HG03139 (cell line): ENCODE measurements at regions not wholly inside any gene's neighbourhood (a gene's known extent, or its start where the extent isn't known, plus 50 kb on each side); places are given as distances from the start of the nearest gene placed in this dataset.
"Not testable (repeated sequence)": the region's sequence is repeated elsewhere in the genome, so short reads cannot be mapped to it uniquely, and the experiment has no call there.

Experiments used
- ATAC-seq: cut with Tn5 transposase; IDR thresholded peaks from one replicate; pipeline ENCODE4 v1.9.1; 2021; ENCODE audit not compliant: unreplicated experiment

- no peak for ATAC-seq
Measured at GRCh38 chr13:111491659-111492058, 171.2 kb downstream of the TEX29 start.

GRCh38 chr13:111492341-111492950 lies 172.0 kb downstream of the TEX29 start:
- ATAC-seq, result no peak

DNA sequence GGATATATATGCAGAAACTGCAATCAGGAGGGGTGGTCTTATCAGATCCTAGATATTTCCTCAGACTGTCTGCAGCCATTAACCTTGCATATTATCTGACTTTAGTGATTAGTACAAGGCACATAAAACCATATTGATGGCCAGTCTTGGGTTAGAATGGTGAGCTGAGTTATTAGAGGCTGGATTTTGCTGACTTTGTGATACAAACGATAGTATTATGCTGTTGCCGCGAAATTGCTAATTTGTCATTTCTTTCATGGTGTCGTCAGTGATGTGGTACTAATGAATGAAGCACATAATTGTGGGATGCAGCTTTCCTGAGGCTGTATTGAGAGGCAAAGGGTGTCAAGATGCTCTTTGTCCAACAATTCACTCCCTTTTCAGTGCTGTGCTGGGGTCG lies 172.5 kb downstream of the TEX29 start:
- no peak for ATAC-seq

GRCh38 chr13:111493468-111493867 lies 173.0 kb downstream of the TEX29 start:
- ATAC-seq, result no peak

- no peak for ATAC-seq
Measured at GRCh38 chr13:111494641-111495040, 174.2 kb downstream of the TEX29 start.

DNA sequence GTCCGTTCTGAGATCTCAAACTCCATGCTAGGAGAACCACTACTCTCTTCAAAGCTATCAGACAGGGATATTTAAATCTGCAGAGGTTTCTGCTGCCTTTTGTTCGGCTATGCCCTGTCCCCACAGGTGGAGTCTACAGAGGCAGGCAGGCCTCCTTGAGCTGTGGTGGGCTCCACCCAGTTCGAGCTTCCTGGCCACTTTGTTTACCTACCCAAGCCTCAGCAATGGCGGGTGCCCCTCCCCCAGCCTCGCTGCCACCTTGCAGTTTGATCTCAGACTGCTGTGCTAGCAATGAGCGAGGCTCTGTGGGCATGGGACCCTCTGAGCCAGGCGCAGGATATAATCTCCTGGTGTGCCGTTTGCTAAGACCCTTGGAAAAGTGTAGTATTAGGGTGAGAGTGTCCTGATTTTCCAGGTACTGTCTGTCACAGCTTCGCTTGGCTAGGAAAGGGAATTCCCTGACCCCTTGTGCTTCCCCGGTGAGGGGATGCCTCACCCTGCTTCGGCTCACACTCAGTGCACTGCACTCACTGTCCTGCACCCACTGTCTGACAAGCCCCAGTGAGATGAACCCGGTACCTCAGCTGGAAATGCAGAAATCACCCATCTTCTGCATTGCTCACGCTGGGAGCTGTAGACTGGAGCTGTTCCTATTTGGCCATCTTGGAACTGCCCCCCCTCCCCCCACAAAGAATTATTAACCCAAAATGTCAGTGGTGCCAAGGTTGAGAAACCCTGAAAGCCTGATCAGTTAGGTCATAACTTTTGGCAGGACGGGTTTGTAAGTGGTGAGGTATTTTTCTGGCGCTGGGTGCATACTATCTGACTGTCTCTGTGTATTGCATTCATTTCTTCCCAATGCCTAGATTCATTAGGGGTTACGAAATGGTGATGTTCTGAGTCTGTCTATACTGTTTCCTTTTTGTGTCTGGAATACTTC lies 181.4 kb downstream of the TEX29 start:
- ATAC-seq, result not testable (repeated sequence)

DNA sequence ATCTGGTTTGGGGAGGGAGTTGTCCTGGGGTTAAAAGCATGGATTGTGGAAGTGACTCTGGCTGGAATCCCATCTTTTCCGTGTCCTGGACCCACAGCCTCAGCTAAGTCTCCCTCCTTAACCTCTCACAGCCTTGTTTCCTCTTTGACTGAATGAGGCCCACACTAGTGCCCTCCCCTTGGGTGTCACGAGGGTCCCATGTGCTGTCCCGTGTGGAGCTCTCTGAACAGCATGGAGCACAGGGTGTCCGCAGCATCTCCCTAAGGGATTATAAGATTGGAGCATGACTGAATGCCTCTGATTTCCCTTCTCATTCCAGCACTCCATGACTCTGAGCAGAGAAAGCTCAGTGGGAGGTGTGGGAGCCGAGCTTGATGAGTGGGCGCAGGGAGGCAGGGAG lies 182.5 kb downstream of the TEX29 start:
- no peak for ATAC-seq

DNA sequence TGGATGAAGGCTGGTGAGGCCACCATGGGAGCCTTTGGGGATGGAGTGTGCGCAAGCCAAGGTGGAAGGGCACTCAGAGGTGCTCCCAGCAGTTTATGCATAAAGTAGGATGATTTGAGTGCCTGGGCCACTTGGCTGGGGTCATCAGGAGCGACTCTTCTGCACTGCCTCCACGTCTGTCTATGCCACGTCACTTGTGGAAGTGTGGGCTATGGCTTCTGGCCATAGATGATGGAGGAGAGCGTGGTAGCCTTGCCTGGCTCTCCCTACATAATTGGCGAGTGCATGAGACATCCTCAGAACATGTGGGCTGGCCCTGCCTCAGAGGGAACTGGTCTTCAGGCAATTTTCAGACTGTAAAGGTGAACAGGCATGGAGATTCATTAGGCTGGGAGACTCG lies 182.9 kb downstream of the TEX29 start:
- ATAC-seq, result no peak

DNA sequence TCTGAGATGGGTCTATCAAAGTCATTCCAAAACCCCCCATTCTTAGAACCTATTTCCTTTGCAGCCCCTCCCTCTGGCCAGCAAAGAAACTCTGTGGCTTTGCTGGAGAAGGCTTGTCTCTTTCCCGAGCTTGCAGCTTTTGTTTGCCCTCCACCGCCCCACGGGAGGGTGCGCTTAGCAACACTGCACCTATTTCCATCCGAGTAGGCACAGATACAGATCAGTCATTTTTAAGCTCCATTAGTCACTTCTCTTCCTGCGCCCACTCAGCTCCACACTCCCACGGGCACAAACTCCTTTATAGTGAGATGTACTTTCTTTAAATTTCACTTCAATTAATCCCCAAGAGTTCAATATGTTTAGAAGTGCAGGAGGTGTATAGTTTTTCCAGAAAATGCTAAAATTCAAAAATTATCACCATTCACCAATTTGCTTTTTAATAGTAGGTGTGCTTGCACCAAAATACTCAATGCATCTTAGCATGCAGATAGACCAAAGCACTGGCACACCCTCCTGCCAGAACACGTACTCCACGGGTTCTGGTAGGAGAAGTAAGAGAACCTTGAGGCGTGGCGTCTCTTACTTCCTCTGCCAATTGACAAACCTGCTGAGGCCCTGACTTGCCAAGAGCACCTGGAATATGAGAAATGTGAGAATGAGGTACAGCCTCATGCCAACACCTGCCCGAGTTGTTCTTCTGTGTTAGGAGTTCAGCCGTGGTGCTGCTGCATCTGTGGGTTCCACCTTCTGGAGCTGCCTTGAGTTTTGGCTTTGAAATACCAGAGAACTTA lies 183.7 kb downstream of the TEX29 start:
- no peak for ATAC-seq

GRCh38 chr13:111505175-111505777 lies 184.8 kb downstream of the TEX29 start:
- no peak for ATAC-seq

GRCh38 chr13:111506125-111506524 lies 185.7 kb downstream of the TEX29 start:
- no peak for ATAC-seq

GRCh38 chr13:111506621-111507020 lies 186.2 kb downstream of the TEX29 start:
- no peak for ATAC-seq

GRCh38 chr13:111508164-111508870 lies 187.9 kb downstream of the TEX29 start:
- no peak for ATAC-seq

DNA sequence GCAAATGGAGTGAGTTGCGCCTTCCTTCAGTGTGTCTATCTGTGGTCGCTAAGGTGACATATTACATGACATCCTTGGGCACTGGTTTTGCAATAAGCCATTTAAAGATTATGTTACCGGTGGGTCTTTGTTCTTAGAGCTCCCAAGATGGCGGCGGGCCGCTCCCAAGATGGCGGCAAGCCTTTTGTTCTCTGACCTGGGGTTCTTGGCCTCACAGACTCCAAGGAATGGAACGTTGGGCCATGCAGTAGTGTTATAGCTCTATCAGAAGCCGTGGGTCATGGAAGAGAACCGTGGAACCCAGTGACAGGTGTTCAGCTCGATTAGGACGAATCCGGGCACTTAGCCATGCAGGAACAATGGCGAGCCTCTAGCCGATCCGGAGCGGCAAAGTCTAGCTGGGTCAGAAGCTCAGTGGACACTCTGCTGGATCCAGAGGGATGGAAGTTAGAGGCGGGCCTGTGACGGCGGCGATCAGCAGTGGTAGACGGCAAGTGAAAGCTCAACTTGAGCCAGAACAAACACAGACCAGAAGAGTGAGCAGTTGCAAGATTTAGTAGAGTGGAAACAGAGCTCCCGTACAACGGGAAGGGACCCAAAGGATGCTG lies 188.6 kb downstream of the TEX29 start:
- no peak for ATAC-seq

DNA sequence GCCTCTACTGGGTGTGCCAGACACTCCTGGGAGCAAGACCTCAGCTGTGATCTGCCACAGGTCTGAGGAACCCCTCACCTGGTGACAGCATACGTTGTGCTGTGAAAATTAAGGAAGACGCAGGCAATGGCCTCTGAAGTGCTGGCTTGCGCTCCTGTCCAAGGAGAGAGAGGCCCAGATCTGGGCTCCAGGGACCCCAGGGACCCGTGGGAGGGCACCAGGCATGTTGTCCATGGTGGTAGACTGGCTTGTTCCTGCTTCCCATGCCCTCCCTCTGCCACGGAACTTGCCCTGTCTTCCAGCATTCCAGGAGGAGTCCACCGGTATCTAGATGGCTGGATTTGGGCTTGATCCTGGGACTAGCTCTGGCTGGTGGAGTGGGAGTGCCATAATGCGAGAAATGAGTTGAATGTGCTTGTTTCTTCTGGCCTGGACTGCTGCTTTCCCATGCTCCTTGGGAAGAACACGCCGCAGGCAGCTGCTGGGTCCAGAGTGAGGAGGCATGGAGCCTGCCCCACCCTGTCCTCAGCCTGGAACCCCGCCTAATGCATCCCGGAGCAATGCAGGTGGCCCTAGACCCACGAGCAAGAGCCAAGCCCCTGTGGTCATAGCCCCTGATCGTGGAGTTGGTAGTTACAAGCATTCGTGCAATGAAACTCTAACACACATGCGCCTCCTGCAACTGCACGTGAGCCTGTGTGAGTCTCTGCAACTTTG lies 190.2 kb downstream of the TEX29 start:
- no peak for ATAC-seq

DNA sequence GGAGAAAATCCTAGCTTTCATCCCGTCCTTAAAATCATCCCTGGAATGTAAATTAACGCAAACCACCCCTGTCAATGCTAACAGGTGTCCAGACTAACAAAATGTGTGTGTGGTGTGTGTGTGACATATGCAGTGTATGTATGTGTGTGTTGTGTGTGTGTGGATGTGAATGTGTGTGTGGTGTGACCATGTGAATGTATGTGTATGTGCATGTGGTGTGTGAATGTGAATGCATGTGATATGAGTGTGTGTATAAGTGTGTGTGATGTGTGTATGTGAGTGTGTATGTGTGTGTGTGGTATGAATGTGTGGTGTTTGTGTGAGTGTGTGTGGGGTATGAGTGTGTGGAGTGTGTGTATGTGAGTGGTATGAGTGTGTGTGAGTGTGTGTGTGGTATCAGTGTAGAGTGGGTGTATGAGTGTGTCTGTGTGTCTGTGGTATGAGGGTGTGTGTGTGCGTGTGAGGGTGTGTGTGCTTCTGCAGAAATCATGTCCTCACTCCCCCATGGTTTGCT lies 190.8 kb downstream of the TEX29 start:
- no peak for ATAC-seq

DNA sequence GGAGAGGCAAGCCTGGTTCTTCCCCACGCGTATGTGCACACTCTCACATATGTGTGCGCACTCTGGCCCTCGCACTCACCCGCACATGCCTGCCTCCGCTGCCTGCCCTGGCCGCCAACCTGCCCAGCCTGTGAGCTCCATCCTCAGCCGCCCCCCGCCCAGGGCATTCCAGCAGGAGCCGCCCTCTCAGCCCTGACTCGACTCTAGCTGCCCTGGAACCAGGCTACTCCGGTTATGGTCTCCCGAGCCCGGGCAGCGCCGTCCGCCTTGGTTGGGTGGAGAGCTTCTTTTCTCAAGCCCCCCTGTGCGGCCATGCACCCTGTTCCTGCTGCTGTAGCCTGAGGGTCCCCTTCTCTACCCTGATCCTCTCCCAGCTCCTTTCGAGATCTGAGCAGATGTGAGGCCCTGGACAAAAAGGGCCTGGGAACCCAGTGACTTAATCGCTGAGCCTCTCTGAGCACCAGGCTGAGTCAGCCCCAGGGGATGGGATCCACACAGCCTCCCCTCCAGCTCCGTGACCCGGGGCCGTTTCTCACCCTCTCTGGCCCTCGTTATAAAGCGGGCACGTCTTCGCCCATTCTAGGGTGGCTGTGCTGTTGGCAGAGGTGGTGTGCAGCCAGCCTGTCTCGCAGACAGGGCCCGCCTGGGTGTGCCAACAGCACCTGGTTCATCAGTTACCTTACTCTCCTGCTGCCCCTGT lies 191.5 kb downstream of the TEX29 start:
- ATAC-seq, result no peak

GRCh38 chr13:111512707-111513106 lies 192.3 kb downstream of the TEX29 start:
- no peak for ATAC-seq
